GM18861 (cell line): ENCODE measurements at regions not wholly inside any gene's neighbourhood (a gene's known extent, or its start where the extent isn't known, plus 50 kb on each side); places are given as distances from the start of the nearest gene placed in this dataset.

ENCODE experiments used
- ATAC-seq: cut with Tn5 transposase; IDR thresholded peaks from one replicate; pipeline ENCODE4 v1.9.1; 2021; ENCODE audit not compliant: unreplicated experiment

DNA sequence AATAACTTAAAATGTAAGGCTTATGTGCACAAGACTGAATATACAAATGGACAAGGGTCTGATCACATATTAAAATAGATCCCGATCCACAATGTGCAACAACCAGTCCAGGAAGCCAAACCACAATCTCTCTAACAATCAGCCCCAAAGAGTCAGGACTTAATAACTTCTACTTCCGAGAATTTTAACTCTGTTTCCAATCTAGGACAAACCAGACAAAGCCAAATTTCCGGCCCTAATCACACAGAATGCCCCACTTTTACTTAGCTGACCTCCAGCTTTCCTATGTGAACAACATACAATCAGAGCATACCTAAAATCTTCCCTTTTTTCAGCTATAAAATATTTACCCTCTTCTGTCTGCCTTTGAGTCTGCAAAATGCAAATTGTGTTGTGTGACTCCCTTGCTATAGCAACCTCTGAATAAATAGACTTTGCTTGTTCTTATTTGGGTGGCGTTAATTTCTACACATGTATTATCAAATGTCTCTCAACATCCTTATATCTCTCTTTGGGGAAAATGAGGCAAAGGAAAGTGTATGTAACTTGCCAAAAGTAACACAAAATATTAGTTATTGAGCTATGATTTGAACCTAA is 381.9 kb upstream of the MC4R start:
- ATAC-seq: no peak

DNA sequence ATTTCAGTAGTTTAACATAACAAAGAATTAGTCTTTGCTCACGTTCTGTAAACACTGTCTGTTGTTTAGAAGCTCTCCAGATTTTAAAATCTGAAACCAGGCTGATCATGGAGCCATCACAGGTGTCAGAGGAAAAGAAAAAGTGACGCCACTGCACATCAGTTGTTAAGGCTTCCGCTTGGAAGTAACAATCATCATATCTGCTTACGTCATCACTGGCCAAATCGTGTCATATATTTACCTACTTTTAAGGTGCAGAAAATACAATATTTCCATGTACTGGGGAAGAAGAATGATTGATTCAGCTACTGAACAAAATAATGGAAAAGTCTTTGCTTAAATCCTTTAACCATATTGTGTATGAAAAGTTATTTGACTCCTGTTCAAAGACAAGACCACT is 382.6 kb upstream of the MC4R start:
- no peak for ATAC-seq

DNA sequence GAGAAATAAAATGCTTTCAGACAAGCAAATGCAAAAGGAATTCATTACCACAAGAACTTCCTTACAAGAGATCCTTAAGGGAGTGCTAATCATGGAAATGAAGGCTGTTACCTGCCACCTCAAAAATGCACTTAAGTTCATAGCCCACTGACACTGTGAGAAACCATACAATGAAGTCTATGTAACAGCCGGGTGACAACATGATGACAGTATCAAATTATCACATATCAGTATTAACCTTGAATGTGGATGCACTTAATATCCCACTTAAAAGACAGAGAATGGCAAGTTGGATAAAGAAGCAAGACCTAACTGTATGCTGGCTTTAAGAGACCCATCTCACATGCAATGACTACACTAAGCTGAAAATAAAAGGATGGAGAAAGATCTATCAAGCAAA is 403.4 kb upstream of the MC4R start:
- no peak for ATAC-seq

DNA sequence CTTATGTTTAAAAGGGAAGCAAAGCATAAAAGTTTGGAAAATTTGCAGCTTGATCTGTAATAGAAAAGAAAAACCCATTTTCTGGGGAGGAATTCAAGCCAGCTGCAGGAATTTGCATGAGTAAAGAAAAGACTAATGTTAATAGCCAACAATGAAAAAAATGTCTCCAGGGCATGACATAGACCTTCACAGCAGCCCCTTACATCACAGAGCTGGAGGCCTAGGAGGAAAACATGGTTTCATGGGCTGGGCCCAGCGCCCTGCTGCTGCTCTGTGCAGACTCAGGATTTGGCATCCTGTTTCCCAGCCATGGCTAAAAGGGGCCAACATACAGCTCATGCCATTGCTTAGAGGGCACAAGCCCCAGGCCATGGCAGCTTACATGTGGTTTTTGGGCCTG is 411.6 kb upstream of the MC4R start:
- ATAC-seq: no peak

DNA sequence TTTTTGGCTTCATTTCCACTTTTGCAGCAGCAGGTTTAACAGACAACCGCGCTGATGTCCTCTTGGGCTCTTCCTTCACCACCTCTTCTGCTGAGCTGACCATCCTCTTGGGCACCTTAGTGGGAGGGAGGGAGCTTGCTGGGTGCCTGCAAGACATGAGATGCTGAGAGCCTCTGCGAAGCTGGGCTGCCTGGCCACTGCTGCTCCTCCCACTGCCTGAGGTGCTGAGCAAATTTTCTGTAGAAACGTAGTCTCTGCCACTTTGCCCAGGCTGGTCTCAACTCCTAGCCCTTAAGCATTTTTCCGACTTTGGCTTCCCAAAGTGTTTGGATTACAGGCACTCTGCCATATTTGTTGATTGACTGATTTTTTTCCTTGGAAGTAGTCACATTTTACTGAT is 422.2 kb upstream of the MC4R start:
- ATAC-seq: no peak

DNA sequence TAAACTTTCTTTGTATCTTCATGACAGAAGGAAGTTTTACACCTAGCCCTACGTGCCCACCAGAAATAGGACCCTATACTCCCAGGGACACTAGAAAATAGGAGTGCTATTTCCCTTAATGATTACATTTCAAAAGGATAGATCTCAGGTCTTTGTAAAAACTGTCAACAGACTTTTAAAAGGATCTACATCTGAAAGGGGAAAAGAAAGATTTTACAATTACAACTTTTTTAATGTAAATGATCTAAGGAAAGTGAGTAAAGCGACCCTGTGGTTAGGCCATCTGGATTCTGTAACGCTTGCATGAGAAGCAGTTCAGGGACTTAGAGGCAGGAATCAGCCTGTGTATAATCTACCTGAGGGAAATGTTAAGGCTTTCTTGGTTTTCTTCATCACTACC is 431.8 kb upstream of the MC4R start:
- no peak for ATAC-seq

DNA sequence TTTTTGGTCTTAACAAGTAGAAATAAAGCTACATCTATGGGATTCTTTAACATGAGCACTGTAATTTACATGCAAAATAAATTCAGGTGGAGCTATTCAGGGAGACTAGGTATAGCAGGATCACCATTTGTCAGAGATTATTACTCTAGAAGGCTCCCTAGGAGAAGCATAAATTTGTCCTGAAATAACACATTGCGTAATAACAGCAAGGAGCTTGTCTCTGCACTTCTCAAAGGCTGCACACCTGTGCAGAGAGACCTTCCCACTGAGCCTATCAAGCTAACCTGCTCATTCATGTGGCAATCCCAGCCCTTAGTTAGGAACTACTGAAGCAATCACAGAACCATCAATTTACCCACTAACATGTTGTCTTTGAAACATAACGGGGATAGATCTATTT is 437.4 kb upstream of the MC4R start:
- ATAC-seq: no peak

DNA sequence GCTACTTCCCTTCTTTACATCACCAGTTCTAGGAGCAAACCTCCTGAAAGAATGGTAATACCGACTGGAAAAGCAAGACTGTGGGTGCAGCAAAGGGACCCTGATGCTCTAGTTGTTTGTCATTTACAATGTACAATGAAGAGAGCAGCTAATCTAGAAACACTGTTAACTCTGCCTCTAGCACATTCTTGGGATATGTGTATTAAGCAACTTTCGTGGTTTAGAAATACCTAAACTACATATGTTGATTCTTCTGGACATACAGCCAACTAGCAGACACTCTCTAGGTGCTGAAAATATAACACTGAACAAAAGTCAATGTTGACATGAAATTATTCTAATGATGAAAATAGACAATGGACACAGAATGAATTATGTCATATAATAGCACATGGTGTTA is 440.3 kb upstream of the MC4R start:
- ATAC-seq: no peak

DNA sequence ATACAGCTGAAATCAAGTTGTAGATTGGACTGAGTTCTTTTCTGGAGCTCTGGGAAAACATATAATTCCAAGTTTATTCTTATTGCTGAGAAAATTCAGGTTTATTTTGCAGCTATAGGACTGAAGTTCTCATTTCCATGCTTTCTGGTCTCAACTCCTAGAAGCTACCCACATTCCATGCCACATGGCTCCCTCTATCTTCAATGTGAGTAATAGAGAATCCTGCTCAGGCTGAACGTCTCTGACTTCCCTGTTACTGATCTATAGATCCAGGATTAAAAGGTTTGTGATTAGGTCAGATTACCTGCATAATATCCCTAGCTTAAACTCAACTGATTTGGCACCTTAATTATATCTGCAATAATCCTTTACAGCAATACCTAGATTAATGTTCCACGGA is 453.8 kb upstream of the MC4R start:
- ATAC-seq: no peak

DNA sequence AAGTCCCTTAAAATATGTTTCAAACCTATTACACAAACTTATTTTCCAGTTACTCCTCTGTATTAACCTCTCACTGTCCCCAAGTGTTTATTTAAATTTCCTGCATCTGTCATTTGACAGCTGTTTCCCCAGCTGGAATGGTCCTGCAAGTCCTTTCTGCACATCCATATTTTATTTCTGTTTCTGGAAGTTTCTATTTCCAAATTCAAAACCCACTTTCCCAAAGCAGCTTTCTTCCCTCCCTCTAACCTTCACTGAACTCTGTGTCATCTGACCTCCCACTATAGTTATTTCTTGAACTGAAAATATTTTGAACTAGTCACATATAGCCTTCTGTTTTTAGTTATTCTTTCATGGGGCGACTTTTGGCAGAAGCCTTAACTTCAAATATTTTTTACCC is 459.4 kb upstream of the MC4R start:
- ATAC-seq: no peak

DNA sequence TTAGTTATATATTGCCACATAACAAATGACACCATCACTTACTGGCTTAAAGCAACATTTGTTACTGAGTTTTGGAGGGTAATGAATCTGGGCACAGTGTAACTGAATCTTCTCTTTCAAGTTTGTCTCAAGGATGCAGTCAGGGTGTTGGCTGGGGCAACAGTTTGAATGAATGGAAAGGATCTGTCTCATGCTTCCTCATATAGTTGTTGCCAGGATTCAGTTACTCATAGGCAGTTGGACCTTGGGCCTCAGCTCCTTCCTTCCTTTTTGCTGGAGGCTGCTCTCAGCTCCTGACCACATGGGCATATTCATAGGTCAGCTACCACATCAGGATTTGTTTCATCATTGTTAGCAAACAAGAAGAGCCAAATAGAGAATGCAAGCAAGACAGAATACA is 466.1 kb upstream of the MC4R start:
- no peak for ATAC-seq

DNA sequence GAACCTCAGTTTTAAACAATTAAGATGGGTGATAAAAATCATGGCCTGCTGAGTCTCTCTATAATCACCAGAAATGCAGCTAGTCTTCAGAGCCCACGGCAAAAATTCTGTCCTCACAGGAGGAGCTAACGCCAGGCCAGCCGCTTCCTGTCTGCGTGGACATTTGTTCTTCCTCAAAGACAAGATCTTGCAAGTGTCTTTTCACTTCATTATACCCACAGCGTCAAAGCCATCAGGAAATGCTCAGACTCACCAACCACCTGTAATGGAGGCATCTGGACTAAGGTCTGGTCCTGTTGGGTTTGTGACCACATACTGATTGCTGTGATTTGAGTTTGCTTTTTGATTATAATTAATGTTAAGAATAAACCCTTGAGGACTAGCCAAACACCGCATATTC is 473.8 kb upstream of the MC4R start:
- no peak for ATAC-seq

DNA sequence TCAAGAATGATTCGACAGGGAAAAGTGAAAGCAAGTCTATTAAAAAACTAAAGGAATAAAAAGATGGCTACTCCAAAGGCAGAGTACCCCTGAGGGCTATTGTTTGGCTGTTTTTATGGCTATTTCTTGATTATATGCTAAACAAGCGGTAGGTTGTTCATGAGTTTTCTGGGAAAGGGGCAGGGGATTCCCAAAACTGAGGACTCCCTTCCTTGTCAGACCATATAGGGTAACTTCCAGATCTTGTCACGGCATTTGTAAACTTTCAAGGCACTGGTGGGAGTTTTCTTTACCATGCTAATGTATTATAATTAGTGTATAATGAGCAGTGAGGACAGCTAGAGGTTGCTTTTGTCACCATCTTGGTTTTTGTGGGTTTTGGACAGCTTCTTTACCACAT is 474.9 kb upstream of the MC4R start:
- ATAC-seq: no peak

DNA sequence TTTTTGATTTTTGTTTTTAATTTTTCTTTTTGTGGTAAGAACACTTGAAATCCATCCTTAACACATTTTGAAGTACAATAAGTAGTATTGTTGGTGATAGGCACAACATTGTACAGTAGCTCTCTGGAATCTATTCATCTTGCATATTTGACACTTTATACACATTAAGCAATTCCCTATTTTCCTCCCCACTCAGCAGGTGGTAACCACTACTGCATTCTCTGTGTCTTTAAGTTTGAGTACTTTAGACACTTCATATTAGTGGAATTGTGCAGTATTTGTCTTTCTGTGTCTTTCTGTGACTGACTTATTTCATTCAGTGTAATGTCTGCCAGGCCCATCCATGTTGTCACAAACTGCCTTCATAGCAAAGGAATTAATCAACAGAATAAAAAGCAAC is 471.7 kb upstream of the CDH20 start:
- ATAC-seq: no peak

DNA sequence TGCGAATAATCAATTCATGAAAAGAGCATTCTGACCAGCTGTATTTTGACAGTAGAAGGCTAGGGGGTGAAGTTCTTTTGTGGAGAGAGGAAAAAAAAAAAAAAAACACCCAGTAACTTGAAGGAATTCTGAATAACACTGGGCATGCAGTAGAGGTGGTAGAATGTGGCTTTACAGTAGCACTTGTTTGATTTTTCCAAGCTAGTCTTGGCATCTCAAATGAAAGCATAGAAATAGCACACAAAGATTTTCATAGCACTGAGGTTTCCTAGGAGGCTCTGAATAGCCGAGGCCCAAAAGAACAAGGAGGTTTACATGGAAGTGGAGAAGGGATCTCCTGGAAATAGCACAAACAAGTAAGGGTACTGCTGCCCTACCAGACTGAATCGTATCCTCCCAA is 470.2 kb upstream of the CDH20 start:
- no peak for ATAC-seq

DNA sequence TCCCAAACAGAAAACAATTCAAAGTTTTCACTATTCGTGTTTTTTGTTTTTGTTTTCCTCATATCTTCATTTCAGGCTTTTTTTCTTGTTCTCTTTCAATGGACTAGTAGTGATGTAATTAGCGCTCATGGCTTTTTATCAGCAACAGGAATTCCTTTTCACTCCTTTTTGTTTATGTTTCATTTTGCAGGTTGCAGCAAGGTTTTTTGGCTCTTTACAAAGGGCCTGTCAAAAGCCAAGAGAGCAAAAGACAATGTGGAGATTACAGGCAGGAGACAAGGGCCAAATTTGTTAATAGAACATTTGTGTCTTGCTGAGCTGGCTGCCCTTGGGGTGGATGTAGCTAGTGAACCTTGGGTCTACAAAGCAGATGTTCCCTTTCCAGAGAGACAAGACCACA is 467.4 kb upstream of the CDH20 start:
- no peak for ATAC-seq

DNA sequence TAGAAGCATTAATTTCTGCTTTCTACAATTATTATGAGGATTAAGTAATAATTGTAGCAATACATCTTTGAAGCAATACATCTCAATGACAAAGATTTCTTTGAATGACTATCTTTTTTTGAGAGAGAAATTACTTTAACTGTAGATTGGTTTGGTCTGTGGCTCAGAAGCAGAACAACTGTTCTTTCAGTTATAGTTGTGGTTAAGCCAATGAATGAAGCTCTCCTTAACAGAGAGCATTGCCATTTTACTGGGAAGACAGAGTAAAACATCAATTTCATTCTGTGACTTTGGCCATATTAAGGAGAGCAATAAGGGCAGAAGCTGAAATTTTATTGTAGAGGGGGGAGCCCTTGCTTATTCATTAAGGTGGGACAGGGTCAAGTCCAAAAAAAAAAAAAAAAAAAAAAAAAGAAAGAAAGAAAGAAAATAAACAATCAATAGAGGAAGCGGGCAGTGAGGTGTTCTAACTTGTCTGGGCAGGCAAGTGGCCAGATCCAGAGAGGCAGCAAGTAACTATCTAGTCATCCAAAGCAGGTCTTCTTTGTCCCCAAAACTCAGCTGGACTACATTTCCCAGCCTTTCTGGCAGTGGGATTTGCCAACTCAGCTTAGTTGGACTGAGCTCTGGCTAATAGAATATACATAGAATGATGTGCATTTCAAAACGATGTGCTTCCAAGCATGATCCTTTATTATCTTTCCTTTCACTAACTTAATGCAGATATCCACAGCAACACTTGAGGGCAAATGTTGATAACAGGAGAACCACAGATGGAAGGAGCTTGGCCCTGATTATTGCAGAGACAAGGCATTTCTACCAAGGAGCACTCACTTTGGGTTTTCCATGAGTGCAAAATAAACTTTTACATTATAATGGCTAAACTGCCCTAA is 462.7 kb upstream of the CDH20 start:
- no peak for ATAC-seq

DNA sequence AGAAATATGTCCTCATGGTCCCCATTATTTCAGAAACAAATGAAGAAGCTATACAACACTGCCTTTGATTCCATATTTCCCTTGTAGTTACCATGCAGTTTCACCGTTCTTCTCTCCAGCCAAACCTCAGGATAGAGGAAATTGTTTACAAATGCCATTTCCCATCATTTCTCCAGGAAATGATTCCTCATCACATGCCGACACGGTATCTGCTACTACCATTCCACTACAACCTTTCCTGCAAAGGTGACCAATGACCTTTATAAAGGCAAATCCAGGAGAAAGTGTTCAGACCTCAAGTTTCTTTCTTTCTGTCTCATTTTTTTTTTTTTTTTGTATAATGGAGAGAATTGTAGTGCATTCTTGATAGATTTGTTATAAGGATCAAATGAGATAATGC is 460.8 kb upstream of the CDH20 start:
- ATAC-seq: no peak

DNA sequence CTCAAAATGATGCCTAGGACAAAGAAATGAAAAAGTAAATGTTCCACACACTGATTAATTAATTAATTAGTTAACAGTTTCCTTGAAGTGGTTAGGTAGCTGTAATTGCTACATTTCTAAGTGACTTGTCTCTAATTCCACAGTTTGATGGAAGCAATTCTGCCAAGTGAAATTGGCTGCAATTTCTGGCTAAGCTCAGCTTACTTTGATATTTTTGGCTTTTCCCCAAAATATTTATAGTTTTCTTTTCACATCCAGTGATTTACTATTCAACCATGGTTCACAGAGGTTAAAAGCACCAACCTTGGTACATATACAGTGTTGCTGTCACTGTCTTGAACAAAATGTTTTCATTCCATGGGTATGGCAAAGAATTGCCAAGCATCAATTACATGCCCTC is 459.5 kb upstream of the CDH20 start:
- no peak for ATAC-seq

DNA sequence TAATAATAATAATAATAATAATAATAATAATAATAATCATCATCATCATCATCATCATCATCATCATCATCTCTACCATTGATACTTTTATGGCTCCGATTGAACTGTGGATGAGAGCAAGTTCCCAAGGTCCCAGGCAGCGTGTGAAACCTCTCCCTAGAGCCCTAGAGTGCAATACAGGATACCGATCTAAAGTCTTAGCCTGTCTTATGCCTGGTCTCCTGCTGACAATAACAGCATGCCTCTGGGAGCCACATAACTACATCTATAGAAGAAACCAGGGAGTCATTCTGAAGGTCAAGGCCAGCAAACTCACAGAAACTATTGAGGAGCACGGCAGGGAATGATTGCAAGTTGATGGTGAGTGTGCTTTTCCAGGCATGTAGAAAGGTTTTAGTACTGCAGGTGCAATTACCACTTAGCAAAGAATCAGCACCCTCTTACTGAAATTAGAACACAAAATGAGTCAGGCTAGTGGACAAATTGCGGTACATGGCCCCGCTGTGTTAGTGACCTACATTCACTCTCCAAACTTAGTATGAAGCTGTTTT is 457.2 kb upstream of the CDH20 start:
- no peak for ATAC-seq

DNA sequence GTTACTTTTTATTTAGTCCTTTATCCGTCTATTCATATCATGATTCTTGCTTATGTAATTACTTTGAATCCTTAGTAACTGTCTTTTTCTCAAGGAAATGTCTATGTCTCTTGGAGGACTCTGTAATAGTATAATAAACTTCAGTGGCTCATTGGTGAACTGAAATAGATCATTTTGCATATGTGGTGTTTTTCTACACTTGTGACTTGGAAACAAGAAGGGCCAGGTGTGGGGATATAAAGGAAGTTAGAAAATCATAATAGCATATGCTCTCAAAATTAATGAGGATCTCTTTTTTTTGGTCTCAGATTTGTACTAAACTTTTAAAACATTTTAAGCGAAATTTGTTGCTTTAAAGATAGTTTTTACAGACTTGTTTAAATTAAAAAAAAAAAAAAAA is 453.0 kb upstream of the CDH20 start:
- no peak for ATAC-seq

DNA sequence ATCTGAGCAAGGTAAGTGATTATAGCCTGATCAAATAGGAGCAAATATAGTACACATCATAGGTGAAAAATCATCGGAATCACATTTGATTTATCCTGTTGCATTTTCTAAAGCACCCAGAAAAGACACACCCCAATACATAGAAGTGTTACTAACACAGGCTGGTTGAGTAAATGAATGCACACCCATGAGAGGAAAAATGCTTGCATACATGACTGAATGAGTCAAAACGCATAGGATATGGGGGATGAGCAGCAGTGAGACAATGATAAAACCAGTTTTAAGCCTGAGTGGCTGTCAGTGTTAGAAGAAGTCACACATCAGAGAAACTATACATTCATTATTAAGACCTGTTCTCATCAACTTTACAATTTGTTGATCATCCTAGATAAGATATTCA is 449.6 kb upstream of the CDH20 start:
- ATAC-seq: no peak
